Activated CD8-positive, alpha-beta memory T cell treated with anti-CD3 and anti-CD28 coated beads, Interleukin-2, amount 50 U/mL, for 4 hours (primary cell): ENCODE measurements at regions not wholly inside any gene's neighbourhood (a gene's known extent, or its start where the extent isn't known, plus 50 kb on each side); places are given as distances from the start of the nearest gene placed in this dataset.
A peak's percentile ranks its signal among the peaks of the same experiment; 100 is the strongest.

Experiments used
- DNase-seq: peaks from one replicate; pipeline ENCODE4 v3.0.0-alpha.2; 2020

- no peak for DNase-seq
Observed at GRCh38 chr17:15177343-15177742, 87.8 kb downstream of the PMP22 start.

DNA sequence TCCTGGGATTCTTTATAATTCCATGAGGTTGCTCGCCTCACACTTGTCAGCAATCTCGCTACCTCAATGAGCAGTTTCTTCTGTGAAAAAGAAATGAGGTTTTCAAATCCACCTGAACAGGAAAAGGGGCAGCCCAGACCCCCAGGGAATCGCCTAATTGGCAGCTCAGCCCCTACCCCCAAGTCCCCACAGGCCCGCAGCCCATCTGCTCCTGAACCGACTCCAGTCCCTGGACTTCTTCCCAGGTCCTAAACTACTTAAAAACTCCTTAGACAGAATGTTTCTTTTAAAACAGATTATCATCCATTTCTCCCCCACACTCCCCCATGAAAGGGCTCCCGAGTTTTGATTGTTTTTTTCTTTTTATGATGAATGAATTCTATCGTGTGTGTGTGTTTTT lies 89.8 kb downstream of the PMP22 start:
- DNase-seq: no peak

DNA sequence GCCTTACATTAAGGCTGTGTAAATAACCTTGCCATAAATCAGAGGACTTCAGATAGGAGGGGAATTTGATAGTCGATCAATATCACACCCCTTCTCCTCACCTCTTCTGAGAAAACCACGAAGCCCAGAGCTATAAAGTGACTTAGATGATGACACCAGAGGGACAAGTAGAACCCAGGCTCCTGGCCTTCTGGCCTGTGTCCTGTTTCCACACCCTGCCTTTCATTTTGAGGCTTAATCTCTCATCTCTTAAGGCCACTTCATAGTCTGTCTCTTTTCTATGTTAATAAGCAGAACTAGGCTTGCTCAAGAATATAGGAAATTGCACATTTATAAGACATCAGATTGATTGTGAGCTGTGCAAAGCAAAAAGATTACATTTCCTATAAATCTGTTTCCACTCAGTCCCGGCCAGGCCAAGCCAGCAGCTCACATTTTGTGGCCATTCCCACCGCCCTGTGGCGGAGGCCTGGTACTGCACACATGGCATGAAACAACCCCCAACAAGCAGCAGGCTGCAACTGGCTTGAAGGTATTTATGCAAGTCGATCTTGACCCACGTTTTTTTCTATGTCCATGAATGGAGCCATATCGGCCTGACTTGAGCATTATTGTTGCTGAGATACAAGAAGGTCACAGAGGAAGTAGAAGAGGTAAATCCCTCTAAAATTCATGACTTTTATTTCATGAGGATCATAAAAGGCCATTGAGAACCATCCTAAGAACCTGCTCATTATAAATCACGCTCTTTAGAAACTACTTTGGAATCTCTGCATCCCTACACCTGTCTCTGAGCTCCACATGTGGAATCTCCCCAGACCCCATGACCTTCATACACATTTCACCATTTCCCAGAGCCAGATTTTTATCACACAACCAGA lies 93.7 kb downstream of the PMP22 start:
- peak; percentile 17 for DNase-seq

- no peak for DNase-seq
Observed at GRCh38 chr17:15169676-15170075, 95.5 kb downstream of the PMP22 start.

DNA sequence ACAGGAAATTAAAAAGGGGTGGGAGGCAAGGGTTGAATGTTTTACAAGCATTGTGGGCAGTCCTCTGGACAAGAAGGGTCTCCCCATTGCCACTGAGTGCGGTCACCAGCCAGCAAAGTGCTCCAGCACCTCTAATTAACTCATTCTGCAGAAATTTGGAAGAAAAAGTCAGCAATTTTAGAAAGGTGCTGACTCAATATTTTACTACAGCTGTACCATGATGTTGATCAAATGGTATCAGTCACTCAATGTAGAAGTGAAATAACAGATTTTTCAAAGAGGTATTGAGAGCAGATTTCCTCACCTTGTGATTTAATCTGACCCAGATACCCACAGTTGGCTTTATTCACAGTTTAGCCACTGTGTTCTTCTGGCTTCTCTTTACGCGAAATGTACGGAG lies 96.7 kb downstream of the PMP22 start:
- no peak for DNase-seq

- no peak for DNase-seq
Observed at GRCh38 chr17:15161395-15161794, 103.7 kb downstream of the PMP22 start.

DNA sequence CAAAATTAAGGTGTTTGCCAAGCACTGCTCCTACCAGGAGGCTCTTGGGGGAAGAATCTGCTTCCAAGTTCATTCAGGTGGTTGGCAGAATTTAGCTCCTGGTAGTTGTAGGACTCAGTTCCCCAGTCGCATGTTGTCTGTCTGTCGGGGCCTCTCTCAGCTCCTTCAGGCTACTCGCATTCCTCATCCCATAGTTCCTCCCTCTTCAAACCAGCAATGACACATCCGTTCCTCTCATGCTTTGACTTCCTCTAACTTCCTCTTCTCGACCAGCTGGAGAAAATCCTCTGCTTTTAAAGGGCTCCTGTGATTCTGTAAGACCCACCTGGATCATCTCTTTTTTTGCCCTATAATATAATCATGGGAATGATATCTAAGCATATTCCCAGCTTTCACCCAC lies 108.1 kb downstream of the PMP22 start:
- DNase-seq: no peak

- no peak for DNase-seq
Observed at GRCh38 chr17:15154618-15155017, 110.5 kb downstream of the PMP22 start.

DNA sequence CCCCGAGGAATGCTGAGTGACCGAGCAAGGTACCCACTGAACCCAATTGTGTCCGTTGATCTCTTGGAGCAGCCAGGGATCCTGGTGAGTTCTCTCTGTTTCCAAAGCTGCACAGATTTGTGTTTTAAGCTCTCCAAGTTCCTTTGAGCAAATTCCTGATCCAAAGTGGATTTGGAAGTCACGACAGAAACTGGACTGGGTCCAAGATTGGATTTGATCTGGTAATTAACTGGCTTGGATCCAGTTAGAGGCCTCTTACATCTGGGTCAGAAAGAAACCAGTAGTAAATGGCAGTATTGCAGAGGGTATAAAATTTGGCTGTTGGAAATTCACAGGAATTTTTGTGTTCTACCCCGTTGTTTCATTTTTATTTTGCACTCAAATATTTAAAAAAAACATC lies 119.5 kb downstream of the PMP22 start:
- no peak for DNase-seq

DNA sequence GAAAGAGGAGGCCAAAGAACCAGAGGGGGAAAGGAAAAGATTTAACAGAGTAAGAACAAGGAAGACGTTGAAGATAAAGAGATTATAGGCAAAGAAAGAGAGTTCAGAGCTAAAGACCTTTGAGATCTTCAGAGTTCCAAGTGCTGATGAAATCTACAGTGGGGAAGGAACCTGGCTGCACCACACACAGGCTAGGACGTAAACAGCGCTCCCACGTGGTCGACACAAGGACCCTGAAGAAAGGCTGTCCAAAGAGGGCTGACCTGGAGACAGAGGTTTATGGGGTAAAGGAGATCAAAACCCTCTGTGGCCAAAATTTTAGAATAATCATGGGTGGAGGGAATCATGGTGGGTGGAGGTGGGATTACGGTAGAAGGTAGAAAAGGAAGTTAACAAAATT lies 121.6 kb downstream of the PMP22 start:
- DNase-seq: no peak

- no peak for DNase-seq
Observed at GRCh38 chr17:15134363-15134762, 130.8 kb downstream of the PMP22 start.

DNA sequence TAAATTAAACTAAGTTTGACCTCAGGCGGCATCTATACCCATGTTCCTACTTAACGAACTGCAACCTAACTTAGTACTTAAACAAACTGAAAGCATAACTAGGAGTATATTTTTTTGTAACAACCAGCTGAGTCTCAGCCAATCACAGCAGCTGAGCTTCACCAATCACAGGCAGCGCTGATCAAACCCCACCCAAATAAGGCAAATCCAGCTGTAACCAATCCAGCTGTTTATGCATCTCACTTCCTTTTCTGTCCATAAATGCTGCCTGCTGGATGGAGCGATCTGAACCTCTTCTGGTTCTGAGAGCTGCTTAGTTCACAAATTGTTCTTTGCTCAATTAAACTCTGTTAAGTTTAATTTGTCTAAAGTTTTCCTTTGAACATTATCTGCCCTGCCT lies 131.3 kb downstream of the PMP22 start:
- DNase-seq: no peak

- DNase-seq: no peak
Observed at GRCh38 chr17:15133143-15133542, 132.0 kb downstream of the PMP22 start.

DNA sequence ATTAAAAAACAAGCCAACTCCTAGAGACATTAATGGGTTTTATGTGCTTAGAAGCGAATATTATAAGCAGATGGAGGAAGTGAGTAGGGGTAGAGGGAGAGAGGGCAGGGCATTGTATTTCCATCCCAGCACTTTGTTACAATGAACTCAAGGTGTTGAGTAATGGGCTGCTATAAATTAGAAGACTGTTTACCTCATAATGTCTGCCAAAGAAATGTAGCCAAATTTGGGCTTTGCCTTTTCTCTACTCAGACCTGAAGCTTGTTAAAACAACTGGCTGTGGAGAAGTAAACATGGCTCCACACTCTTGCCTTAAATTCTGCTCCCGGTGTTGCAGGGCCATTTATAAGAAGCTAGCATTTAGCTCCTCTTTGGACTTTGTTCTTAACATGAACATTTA lies 134.7 kb downstream of the PMP22 start:
- DNase-seq: no peak

GRCh38 chr17:15129986-15130385 lies 135.1 kb downstream of the PMP22 start:
- no peak for DNase-seq

DNA sequence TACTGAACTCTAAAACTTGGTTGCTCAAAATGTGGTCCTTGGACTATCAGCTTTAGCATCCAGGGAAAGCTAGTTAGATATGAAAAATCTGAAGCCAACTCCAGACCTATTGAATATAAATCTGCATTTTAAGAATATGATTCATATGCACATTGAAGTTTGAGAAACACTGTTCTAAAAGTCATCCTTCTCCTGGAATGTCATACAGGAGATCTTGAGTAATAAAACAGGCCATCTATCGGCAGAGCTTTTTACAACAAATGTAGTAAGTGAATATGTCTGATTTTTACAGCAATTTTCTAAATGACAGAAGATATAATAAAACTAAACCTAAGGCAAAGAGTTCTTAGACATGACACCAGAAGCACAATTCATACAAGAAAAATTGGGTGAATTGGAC lies 140.4 kb downstream of the PMP22 start:
- DNase-seq: no peak

GRCh38 chr17:15124264-15124595 lies 140.9 kb downstream of the PMP22 start:
- DNase-seq: no peak

DNA sequence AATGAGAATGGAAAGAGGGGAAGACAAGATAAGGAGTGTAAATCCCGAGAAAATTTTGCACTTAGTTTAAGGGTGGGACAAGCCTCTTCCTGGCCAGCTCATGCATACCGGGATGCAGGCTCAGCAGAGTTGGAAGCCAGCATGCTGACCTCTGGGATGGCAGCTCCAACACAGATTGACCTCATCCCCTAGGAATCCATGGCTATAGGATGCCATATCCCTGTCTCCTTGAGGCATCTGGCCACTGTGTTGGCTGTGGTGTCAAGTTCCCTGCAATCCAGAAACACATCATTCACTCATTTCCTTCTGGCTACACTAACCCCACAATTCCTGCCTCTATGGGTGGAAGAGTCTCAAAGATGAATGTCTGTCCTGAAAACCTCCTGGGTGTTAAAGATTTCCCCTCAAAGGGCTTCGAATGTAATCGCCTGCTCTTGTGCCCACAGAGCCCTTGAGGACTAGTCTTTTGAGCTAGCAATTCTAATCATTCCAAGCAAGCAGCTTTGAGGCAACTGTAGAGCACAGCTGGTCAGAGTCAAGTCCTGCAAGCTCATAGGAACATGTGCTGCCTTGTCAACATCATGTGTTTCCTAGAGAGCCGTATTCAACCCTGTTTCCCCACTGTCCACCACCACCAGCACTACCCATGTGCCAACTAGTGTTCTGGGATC lies 141.4 kb downstream of the PMP22 start:
- no peak for DNase-seq

DNA sequence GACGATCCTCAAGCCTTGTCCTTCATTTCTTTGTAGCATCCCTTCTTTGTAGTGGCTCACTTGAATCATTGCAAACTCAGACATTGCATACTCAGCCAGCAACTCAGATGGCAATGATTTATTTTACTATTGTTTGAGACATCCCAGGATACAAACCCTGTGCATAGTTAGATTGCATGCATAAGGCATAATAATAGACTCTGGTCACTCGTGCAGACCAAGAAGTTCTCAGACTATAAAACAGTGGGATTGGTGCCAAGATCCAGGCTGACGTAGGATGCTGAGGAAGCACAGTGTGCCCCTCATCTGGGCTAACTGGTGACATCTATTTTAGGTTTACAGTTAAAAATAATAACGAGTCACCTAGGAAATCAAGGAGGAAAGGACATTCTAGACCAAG lies 142.3 kb downstream of the PMP22 start:
- no peak for DNase-seq

- DNase-seq: no peak
Observed at GRCh38 chr17:15121426-15121825, 143.7 kb downstream of the PMP22 start.

DNA sequence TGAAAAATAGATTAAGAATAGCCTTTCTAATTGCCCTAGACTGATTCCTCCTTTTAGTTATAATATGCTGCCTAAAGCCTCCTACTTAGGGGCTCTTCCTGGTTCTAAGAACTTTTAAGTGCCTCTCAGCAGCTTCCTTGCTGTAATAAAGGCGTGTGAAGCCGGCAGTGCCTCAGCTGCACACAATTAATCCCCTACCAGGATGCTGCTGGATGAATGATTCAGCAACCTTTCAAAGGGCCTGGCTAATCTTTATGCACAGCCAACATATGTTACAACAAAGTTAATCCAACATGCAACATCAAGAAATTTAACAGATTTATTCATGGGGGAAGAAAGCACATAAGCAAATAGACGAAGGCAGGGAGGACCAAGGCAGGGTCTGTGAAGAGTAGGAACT lies 145.2 kb downstream of the PMP22 start:
- DNase-seq: no peak

DNA sequence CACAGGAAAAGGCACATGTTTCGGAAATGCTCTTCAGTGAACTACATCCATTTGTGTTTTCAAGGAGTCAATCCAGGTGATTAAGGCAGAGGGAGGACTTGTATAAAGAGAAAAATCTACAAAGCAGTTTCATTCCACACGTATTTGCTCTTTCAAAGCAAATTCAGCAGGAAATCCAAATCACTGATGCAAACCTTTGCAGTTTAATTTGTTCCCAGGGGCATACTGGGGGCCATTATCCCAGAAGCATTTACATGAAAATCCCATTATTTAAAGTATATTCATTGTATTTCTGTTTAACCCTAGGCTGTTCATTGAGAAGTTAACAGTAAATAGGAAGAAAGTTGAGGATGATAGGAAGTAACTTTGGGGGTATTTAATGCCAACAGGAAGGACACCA lies 147.9 kb downstream of the PMP22 start:
- DNase-seq: no peak

- no peak for DNase-seq
Observed at GRCh38 chr17:15112846-15113617, 152.1 kb downstream of the PMP22 start.

GRCh38 chr17:15109608-15110007 lies 155.5 kb downstream of the PMP22 start:
- no peak for DNase-seq
